NCI-H2107 treated with DMSO at 0.1 percent for 48 hours (cell line): ENCODE measurements at regions not wholly inside any gene's neighbourhood (a gene's known extent, or its start where the extent isn't known, plus 50 kb on each side); places are given as distances from the start of the nearest gene placed in this dataset.
"Not testable (repeated sequence)": the region's sequence is repeated elsewhere in the genome, so short reads cannot be mapped to it uniquely, and the experiment has no call there.

Experiments used
- DNase-seq: peaks from one replicate; lab custom pipeline; 2025; ENCODE audit not compliant: unreplicated experiment; lab: John Stamatoyannopoulos, UW

- not testable (repeated sequence) for DNase-seq
Measured at GRCh38 chr5:21341948-21342261, 1353.9 kb upstream of the CDH18 start.

- not testable (repeated sequence) for DNase-seq
Measured at GRCh38 chr5:21341203-21341947, 1353.4 kb upstream of the CDH18 start.

GRCh38 chr5:21340233-21340632 is 1352.2 kb upstream of the CDH18 start:
- DNase-seq = peak; percentile 10

- not testable (repeated sequence) for DNase-seq
Measured at GRCh38 chr5:21336478-21336877, 1348.5 kb upstream of the CDH18 start.

- DNase-seq = not testable (repeated sequence)
Measured at GRCh38 chr5:21315376-21315775, 1327.4 kb upstream of the CDH18 start.

GRCh38 chr5:21301205-21301604 is 1313.2 kb upstream of the CDH18 start:
- DNase-seq = not testable (repeated sequence)

GRCh38 chr5:21274361-21274760 is 1286.4 kb upstream of the CDH18 start:
- not testable (repeated sequence) for DNase-seq

- no peak for DNase-seq
Measured at GRCh38 chr5:21263361-21263760, 1275.4 kb upstream of the CDH18 start.

GRCh38 chr5:21254161-21254560 is 1266.2 kb upstream of the CDH18 start:
- DNase-seq = no peak

GRCh38 chr5:21244982-21245381 is 1257.0 kb upstream of the CDH18 start:
- no peak for DNase-seq

GRCh38 chr5:21238786-21239185 is 1250.8 kb upstream of the CDH18 start:
- no peak for DNase-seq

- no peak for DNase-seq
Measured at GRCh38 chr5:21237461-21237860, 1249.5 kb upstream of the CDH18 start.

GRCh38 chr5:21236971-21237427 is 1249.0 kb upstream of the CDH18 start:
- DNase-seq = no peak

GRCh38 chr5:21236104-21236503 is 1248.1 kb upstream of the CDH18 start:
- DNase-seq = no peak

- no peak for DNase-seq
Measured at GRCh38 chr5:21225223-21226064, 1237.4 kb upstream of the CDH18 start.

- DNase-seq = no peak
Measured at GRCh38 chr5:21221616-21222015, 1233.6 kb upstream of the CDH18 start.

- DNase-seq = no peak
Measured at GRCh38 chr5:21219966-21220365, 1232.0 kb upstream of the CDH18 start.

- DNase-seq = peak; percentile 5
Measured at GRCh38 chr5:21219251-21219650, 1231.3 kb upstream of the CDH18 start.

- DNase-seq = no peak
Measured at GRCh38 chr5:21212026-21212425, 1224.0 kb upstream of the CDH18 start.

GRCh38 chr5:21209409-21209808 is 1221.4 kb upstream of the CDH18 start:
- no peak for DNase-seq

GRCh38 chr5:21199087-21199486 is 1211.1 kb upstream of the CDH18 start:
- no peak for DNase-seq

- DNase-seq = no peak
Measured at GRCh38 chr5:21195145-21195544, 1207.1 kb upstream of the CDH18 start.
